HG02759 (cell line): ENCODE measurements at regions not wholly inside any gene's neighbourhood (a gene's known extent, or its start where the extent isn't known, plus 50 kb on each side); places are given as distances from the start of the nearest gene placed in this dataset.
"Not testable (repeated sequence)": the region's sequence is repeated elsewhere in the genome, so short reads cannot be mapped to it uniquely, and the experiment has no call there.

Source experiments
- ATAC-seq: cut with Tn5 transposase; IDR thresholded peaks from one replicate; pipeline ENCODE4 v1.9.1; 2021; ENCODE audit warnings: mild to moderate bottlenecking, moderate library complexity; ENCODE audit not compliant: unreplicated experiment

DNA sequence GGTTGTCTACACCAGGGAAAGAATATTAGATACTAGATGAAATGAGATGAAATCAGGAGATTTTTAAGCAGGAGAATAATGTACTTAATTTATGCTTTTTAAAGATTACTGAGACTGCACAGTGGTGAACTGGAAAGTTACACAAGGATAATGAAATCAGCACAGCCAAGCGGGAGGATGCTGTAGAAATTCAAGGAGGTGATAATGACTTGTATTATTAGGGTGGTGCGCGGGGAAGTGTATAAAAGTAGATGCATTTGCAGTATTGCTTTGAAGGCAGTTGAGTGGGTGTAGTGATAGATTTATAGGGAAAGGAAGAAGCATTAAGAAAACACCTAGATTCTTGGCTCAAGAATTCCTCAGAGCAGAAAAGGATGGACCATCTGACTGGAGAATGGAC is 359.5 kb upstream of the SPHKAP start:
- no peak for ATAC-seq

DNA sequence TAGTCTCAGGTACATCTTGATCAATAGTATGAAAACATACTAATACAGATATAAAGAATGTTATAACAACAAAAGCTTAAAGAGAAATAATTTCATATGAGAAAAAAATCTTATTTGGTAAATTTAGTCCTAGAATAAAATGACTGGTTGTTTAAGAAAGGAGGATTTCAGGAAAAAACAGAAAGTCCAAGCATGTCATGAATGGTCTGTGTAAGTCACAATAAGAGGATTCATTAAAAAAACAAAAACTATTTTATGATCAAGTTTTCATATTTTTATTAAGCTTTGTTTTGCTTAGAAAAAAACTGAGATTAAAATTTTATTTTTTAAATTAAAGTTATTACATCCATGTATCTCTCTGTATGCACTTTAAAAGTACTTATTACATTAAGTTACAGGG is 353.9 kb upstream of the SPHKAP start:
- ATAC-seq = no peak

- ATAC-seq = no peak
Observed at GRCh38 chr2:228533156-228533555, 351.7 kb upstream of the SPHKAP start.

DNA sequence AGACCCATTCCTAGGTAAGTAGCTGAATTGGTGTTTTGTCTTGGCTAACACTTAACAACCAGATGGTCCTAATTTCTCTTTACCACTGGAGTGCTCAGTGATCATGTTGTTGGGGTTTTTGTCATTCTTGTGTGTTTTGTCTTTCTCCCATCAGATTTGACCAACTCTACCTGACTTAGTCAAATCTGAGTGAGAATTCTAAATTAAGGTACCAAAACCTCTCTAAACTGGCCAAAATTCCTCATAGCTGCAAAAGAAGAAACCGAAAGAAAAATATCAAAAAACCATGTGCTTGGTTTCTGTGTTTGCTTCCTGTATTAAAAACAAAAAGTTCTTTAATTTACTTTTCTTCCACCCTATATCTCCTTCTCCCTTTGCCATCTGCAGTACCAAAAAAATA is 350.7 kb upstream of the SPHKAP start:
- no peak for ATAC-seq

- no peak for ATAC-seq
Observed at GRCh38 chr2:228527197-228527881, 345.9 kb upstream of the SPHKAP start.

- ATAC-seq = no peak
Observed at GRCh38 chr2:228526687-228527086, 345.2 kb upstream of the SPHKAP start.

DNA sequence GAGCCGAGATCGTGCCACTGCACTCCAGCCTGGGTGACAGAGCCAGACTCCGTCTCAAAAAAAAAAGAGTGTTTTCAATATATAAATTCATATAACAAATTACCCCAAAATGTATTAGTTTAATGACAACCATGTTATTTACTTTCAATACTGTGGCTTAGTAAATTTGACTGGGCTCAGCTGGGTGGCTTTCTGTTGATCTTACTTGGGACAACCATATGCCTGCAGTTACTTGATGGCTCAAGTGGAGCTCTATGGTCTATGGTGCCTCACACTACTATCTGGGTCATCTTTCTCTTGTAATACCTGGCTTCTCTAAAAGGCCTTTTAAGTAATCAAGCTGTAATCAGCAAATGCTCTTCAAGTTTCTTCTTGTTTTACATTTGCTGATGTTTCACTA is 341.5 kb upstream of the SPHKAP start:
- ATAC-seq = no peak

DNA sequence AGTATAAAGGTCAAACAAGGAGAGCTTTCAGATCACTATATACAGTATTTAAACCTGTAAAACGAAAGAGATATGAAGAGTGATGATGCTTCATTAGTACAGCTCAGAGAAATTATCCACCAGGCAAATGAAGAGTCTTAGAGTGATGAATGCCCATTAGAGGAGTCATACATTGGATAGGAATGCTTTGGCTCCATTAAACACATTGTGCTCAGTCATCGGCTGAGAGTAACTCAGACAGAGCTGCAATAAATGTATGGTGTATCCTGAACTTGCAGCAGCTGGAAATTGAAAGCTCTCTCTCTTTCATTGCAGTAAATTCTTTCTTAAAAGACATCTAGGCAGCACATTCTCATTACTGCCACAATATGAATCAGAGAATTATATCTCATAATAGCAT is 340.8 kb upstream of the SPHKAP start:
- ATAC-seq = no peak

DNA sequence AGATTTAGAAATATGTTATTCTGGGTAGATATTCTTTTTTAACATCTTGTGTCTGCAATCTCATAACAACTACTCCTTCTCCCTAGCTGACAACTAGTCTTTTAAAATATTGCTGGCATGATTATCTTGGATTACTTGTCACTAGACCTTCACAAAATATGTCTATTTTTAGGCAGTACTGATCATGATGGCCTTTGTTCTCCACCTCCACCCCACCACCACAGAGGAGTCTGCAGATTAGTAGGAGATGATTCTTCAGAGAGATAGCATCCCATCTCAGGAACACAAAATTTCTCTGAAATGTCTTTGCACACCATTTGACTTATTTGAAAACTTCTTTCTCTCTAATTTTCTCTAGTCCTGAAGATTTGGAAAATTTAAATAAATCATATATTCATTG is 338.1 kb upstream of the SPHKAP start:
- ATAC-seq = no peak

GRCh38 chr2:228516019-228516418 is 334.5 kb upstream of the SPHKAP start:
- ATAC-seq = no peak

- ATAC-seq = not testable (repeated sequence)
Observed at GRCh38 chr2:228513480-228513879, 332.0 kb upstream of the SPHKAP start.

GRCh38 chr2:228509021-228509420 is 327.5 kb upstream of the SPHKAP start:
- ATAC-seq = no peak

DNA sequence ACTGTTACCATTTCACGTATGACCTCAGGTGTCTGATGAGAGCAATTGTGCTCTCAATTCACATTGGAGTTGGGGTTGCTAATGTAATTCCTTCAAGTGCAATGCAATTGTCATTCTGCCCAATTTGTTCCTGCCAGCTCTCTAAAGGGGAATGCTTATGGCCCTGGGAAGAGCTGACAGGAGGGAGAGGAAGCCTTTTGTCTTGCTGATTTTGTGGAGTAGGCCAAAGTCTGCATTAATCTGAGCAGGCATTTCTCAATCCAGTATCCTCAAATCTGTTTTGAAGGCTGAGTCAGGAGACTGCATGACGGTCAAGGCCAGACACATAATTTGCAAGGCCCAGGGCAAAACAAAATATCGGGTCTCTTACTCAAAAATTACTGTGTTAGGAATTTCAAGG is 326.4 kb upstream of the SPHKAP start:
- ATAC-seq = no peak

DNA sequence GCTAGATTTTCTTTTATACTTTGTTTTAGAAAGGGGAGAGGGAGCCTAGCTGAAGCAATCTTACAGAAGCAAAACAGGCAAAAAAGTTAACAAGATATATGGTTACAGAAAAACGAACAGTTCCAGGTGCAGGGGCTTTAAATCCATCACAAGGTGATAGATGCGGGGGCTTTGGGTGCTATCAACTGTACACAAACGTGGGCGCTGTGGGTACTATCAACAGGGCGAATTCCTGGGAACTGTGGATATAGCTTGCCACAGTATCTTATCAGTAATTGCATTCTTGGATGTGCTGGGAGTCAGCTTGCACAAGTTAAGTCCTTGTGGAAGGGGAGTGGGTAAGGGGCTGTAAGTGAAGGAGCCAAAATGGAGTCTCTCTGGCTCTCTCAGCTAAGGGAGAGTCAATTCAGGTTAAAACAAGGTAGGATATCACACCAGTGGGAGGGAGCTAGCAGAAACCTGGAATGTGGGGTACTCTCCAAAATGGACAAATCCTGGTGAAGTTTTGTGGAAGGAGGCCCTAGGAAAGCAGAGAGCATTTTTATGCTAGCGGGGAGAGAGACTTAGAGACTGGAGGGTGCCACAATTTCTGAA is 325.8 kb upstream of the SPHKAP start:
- ATAC-seq = no peak

DNA sequence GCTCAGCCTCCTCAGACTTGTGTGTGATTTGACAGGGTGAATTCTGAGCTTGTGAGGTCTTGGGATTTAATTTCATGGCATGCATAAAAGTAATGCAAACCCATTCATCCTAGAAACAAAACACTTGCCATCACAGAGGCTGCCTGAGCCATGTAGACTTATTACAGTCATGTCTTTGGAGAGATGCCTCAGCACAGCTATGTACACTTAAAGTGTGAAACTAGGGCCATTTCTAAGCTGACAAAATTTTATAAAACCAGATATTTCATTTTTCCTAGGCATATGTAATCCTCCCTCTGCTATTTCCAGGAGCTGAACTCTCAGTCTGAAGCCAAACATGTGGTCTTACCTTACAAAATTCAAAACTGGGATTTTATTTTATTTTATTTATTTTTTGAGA is 322.2 kb upstream of the SPHKAP start:
- ATAC-seq = no peak

GRCh38 chr2:228493852-228494251 is 312.4 kb upstream of the SPHKAP start:
- ATAC-seq = no peak

GRCh38 chr2:228479014-228479413 is 297.5 kb upstream of the SPHKAP start:
- ATAC-seq = no peak

- no peak for ATAC-seq
Observed at GRCh38 chr2:228474466-228474865, 293.0 kb upstream of the SPHKAP start.

DNA sequence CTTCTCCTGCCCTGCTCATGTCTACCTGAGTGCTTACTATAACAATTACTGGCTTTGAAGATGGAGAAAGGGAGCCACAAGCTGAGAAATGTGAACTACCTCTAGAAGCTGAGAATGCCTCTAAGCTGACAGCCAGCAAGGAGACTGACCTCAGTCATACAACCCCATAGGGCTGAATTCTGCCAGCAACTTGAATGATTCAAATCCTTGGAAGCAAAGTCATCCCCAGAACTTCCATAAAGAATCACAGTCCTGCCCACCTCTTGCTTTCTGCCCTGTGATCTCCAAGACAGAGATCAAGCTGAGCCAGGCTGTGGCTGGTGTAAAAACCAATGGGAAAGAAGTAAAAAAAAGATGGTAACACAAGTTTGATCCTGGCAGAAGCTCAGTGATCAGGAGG is 288.2 kb upstream of the SPHKAP start:
- ATAC-seq = no peak

GRCh38 chr2:228466851-228467250 is 285.4 kb upstream of the SPHKAP start:
- ATAC-seq = no peak

GRCh38 chr2:228465408-228465807 is 283.9 kb upstream of the SPHKAP start:
- no peak for ATAC-seq

DNA sequence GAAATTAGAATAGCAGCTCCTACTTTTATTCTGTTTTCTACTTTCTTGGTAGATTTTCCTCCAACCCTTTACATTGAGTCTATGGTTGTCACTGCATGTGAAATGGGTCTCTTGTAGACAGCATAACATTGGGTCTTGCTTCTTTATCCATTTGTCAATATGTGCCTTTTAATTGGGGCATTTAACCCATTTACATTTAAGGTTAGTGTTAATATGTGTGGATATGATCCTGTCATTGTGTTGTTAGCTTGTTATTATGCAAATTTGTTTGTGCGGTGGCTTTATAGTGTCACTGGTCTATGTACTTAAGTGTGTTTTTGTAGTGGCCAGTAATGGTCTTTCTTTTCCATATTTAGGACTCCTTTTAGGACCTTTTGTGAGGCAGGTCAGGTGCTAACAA is 276.9 kb upstream of the SPHKAP start:
- ATAC-seq = no peak
